MG63 (cell line): ENCODE measurements at regions not wholly inside any gene's neighbourhood (a gene's known extent, or its start where the extent isn't known, plus 50 kb on each side); places are given as distances from the start of the nearest gene placed in this dataset.

Experiments used
- DNase-seq: peaks from one replicate; pipeline ENCODE4 v3.0.0-alpha.2; 2020
- H3K27me3 ChIP-seq: fragments of 250-450 bp; sonication (Bioruptor Pico); 2 replicates; pipeline ENCODE4 v1.5.1; 2020; ENCODE audit warnings: mild to moderate bottlenecking, moderate library complexity
- H3K36me3 ChIP-seq: fragments of 250-450 bp; sonication (Bioruptor Pico); 2 replicates; pipeline ENCODE4 v1.5.1; 2020; ENCODE audit warnings: mild to moderate bottlenecking, moderate library complexity
- H3K4me3 ChIP-seq: fragments of 250-450 bp; sonication (Bioruptor Pico); 2 replicates; pipeline ENCODE4 v1.5.1; 2020; ENCODE audit warnings: mild to moderate bottlenecking, moderate library complexity
- H3K9me3 ChIP-seq: fragments of 250-450 bp; sonication (Bioruptor Pico); 2 replicates; pipeline ENCODE4 v1.5.1; 2020; ENCODE audit warnings: mild to moderate bottlenecking, moderate library complexity

DNA sequence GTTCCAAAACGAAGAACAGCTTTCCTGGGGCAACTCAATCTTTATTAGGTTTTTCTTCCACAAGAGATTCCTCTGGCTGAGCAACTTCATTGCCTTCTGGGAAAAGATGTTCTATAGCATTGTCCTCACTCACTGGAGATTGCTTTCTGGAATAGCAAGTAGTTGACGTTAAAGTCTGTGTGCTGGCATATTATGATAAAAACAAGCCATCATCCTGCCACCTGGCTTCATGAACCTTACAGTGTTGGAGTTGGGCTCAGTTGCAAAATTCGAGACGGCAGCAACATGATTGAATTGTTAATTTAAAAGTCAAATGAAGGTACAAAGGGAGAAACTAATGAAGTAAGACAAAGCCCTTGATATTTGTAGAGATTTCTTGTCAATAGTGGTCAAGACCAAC is 140.5 kb upstream of the PEX5L start:
- Histone ChIP-seq H3K9me3 (no peaks in the 10 kb centered on the region), H3K27me3 (no peaks in the 10 kb centered on the region), H3K4me3 (no peak overlapping the region), H3K36me3 (no peaks in the 10 kb centered on the region)
- DNase-seq: no peak

DNA sequence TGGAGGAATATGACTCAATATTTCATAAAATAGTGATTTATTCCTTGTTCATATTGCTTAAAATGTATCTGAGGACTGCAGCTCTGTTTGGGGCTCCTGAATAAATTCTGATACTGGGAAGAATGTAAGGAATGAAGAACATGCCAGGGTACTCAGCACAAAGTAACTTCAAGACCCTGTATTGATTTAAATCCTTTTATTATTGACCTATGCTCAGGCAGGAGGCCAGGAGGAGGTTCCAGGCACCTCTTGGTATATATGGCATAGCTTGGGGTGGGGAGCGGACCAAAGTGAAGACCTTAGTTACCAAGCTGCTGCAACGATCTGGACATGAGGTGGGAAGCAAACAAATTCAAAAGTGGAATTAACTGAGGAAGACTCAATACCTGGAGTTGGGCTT is 142.8 kb upstream of the PEX5L start:
- Histone ChIP-seq H3K9me3 (no peaks in the 10 kb centered on the region), H3K36me3 (no peaks in the 10 kb centered on the region), H3K27me3 (no peaks in the 10 kb centered on the region), H3K4me3 (no peak overlapping the region)
- no peak for DNase-seq

GRCh38 chr3:180180795-180181194 is 144.1 kb upstream of the PEX5L start:
- H3K9me3 ChIP-seq: no peaks in the 10 kb centered on the region
- no peak for DNase-seq

GRCh38 chr3:180181387-180181786 is 144.7 kb upstream of the PEX5L start:
- Histone ChIP-seq H3K9me3 (no peaks in the 10 kb centered on the region), H3K36me3 (no peaks in the 10 kb centered on the region), H3K4me3 (no peak overlapping the region), H3K27me3 (no peaks in the 10 kb centered on the region)
- no peak for DNase-seq

More at GRCh38 chr3:180180795-180181194, 144.1 kb upstream of the PEX5L start:
- no peak overlapping the region for H3K4me3 ChIP-seq
- no peaks in the 10 kb centered on the region for H3K27me3 ChIP-seq
- H3K36me3 ChIP-seq: no peaks in the 10 kb centered on the region

GRCh38 chr3:180183346-180183745 is 146.6 kb upstream of the PEX5L start:
- no peak for DNase-seq
- H3K9me3 ChIP-seq: no peaks in the 10 kb centered on the region
- no peaks in the 10 kb centered on the region for H3K36me3 ChIP-seq
- no peaks in the 10 kb centered on the region for H3K27me3 ChIP-seq
- no peak overlapping the region for H3K4me3 ChIP-seq

GRCh38 chr3:180184816-180185215 is 148.1 kb upstream of the PEX5L start:
- DNase-seq: no peak
- Histone ChIP-seq H3K36me3 (no peaks in the 10 kb centered on the region), H3K4me3 (no peak overlapping the region), H3K27me3 (no peaks in the 10 kb centered on the region), H3K9me3 (no peaks in the 10 kb centered on the region)

- Histone ChIP-seq H3K36me3 (no peaks in the 10 kb centered on the region), H3K4me3 (no peak overlapping the region), H3K27me3 (no peaks in the 10 kb centered on the region), H3K9me3 (no peaks in the 10 kb centered on the region)
- no peak for DNase-seq
Observed at GRCh38 chr3:180185650-180186049, 148.9 kb upstream of the PEX5L start.

DNA sequence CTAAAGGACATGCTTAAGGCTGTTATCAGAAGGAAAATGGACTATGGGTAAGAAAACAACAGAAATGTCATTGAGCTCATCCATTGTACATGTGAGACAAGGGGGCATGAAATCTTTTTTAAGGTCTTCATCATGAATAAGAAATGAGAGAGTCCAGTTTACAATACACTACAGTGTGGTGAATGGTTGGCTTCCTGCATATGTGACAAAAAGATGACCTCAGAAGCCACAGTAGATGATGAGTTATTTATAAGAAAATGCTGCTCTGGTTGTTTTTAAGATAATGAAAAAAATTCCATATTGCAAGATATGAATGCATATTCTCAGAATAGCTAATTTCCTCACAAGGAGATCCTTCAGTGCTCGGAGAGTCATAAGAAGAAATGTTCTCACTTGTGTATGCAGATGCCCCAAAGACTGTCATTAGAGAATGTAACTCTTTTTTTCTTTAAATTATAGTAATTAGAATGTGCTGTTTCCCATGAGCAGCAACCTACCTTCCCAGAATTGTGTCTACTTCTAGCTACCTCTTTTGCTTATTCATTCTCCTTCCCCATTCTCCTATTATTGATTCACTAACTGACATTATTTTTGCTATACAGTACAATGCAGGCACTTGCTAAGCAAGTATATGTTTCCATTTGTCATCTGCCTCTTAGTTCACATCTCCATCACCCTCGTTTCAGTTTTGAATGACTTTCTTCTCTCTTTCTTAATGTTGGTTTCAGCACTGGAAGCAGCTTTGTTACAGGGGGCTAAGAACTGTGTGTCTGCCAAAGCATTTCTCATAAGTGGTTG is 152.0 kb upstream of the PEX5L start:
- Histone ChIP-seq H3K36me3 (no peaks in the 10 kb centered on the region), H3K4me3 (no peak overlapping the region), H3K9me3 (no peaks in the 10 kb centered on the region), H3K27me3 (no peaks in the 10 kb centered on the region)
- DNase-seq: no peak

DNA sequence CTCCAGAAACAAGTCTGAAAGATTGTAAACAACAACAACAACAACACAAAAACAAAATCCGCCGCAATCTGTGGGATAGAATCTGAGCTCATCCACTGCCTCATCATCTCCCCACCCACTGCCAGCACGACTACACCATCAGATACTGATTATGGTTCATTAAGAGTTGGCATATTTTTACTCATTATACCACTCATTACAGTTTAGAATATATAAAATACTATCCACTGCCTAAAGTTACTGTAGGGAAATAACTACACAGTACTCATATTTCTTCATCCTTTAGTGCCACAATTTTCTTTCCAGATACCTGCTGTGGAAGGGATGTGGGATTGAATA is 152.5 kb upstream of the PEX5L start:
- no peaks in the 10 kb centered on the region for H3K27me3 ChIP-seq
- H3K36me3 ChIP-seq: no peaks in the 10 kb centered on the region
- no peak for DNase-seq
- H3K4me3 ChIP-seq: no peak overlapping the region
- H3K9me3 ChIP-seq: no peaks in the 10 kb centered on the region

DNA sequence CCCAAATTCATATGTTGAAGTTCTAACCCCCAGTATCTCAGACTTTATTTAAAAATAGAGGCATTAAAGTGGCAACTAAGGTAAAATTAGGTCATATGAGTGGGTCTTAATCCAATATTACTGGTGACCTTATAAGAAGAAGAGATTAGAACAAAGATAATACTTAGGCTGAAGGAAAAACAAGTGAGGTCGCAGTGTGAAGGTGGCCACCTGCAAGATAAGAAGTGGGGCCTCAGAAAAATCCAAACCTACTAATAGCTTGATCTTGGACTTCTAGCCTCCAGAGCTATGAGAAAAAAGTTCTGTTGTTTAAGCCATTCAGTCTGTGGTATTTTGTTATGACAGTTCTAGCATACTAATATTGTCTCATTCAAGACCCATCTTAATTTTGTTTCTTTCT is 159.9 kb upstream of the PEX5L start:
- no peaks in the 10 kb centered on the region for H3K27me3 ChIP-seq
- H3K4me3 ChIP-seq: no peak overlapping the region
- DNase-seq: no peak
- no peaks in the 10 kb centered on the region for H3K9me3 ChIP-seq
- no peaks in the 10 kb centered on the region for H3K36me3 ChIP-seq

DNA sequence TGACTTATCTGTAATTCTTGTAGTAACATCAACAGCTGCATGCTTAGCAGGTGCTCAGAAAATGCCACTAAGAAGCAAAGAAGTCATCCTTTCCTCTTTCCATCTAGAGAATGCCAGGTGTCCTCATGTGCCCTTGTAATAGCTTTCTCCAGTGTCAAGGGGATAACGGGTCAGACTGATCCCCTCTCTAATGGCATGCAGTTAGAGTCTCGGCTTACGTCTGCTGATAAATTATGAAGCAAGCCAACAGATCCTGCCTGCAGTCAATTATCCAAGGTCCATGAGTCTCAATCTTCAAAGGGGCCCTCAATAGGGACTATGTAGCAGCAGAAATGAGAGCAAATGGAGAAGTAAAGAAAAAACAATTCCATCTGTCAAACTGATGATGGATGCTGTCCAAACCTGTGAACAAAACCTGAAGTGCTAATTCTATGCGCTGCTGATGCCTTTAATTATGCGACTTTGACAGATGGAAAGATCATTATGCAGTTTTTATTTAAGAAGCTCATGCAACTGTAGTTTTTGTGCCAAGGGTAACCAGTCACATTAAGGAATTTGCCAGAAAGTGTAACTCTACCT is 162.8 kb upstream of the PEX5L start:
- H3K36me3 ChIP-seq: no peaks in the 10 kb centered on the region
- no peak overlapping the region for H3K4me3 ChIP-seq
- no peaks in the 10 kb centered on the region for H3K27me3 ChIP-seq
- DNase-seq: no peak
- no peaks in the 10 kb centered on the region for H3K9me3 ChIP-seq

DNA sequence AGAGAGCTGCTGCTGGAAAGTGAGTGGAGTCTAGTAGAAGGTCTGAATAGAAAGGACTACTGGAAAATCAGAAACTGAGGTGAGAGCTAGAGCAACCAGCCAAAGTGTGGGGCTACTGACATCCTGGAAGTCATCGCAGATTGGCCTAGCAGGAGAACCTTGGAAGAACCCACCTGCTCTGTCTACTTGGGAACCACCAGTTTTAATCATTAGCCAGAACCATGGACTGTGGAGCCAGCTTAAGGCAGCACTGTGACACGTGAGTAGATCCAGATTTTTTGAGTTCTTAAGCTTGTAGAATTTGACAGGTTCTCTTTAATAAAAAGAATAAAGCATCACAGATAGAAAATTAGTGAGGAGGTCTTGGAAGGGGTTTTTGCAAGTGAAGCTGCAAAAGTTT is 179.1 kb upstream of the PEX5L start:
- Histone ChIP-seq H3K9me3 (peaks cover 3% of the 10 kb centered on the region), H3K36me3 (no peaks in the 10 kb centered on the region), H3K27me3 (no peaks in the 10 kb centered on the region), H3K4me3 (no peak overlapping the region)
- no peak for DNase-seq

DNA sequence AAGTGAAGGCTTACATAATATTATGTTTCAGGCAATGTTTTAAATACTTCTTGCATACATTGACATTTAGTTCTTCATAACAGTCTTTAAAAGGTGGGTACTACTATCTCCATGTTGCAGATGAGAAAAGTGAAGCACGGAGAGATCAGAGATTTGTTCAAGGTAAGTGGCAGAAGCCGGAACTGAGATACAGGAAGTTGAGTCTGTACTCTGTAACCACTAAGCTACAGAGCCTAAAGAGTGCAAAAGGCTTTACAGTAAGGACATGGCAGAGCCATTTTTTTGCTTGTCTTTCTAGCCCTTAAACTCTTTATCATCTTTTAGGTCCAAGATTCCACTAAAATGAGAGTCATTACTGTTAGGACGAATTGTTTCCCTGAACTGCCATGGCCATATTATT is 186.5 kb upstream of the PEX5L start:
- no peak overlapping the region for H3K4me3 ChIP-seq
- H3K27me3 ChIP-seq: no peaks in the 10 kb centered on the region
- H3K36me3 ChIP-seq: no peaks in the 10 kb centered on the region
- no peak for DNase-seq
- peaks cover 2% of the 10 kb centered on the region for H3K9me3 ChIP-seq

DNA sequence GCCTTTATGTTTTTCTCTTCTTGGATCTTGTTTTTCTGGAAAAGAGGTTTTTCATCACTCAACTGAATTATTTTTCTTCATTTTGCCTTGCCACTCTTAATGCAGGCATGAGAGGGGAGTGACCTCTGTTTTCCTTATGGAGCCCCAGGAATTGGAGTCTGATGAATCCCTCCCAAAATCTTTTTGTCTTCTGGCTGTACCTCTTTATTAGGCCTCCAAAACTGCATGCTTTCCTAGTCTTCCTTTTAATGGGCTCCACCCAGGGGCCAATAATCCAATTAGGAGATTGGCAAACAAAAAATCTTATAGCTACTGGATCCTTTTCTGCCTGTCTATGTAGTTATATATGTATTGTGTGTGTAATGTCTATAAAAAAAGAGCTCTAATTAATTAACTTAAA is 192.4 kb upstream of the PEX5L start:
- Histone ChIP-seq H3K36me3 (no peaks in the 10 kb centered on the region), H3K4me3 (no peak overlapping the region), H3K27me3 (no peaks in the 10 kb centered on the region), H3K9me3 (peaks cover 27% of the 10 kb centered on the region)
- DNase-seq: no peak

GRCh38 chr3:180239939-180240338 is 203.2 kb upstream of the PEX5L start:
- H3K27me3 ChIP-seq: no peaks in the 10 kb centered on the region
- no peak overlapping the region for H3K4me3 ChIP-seq
- no peak for DNase-seq
- H3K36me3 ChIP-seq: no peaks in the 10 kb centered on the region
- peaks cover 2% of the 10 kb centered on the region; the same call in 1 of the 2 replicates for H3K9me3 ChIP-seq

DNA sequence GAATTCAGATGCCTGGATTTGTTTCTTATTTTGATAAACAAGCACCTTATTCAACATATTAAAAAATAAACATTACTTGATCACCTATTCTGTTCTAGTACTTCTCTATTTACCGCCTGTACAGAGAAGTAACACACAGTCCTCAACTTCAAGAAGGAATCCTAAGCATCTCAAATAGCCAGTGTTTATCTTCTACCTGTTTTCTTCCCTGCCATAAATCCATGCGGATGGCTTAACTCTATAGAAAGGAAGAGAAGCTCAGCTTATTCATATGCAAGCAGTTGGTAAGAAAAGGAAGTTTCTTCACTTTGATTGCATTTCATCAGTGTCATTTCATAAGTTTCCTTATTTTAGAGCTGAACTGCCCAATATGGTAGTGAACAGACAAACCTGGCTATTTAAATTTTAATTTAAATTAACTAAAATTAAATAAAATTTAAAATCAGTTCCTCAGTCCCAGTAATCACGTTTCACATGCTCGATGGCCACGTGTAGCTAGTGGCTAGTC is 210.0 kb upstream of the PEX5L start:
- Histone ChIP-seq H3K36me3 (no peaks in the 10 kb centered on the region), H3K4me3 (no peak overlapping the region), H3K9me3 (no peaks in the 10 kb centered on the region), H3K27me3 (no peaks in the 10 kb centered on the region)
- DNase-seq: no peak

DNA sequence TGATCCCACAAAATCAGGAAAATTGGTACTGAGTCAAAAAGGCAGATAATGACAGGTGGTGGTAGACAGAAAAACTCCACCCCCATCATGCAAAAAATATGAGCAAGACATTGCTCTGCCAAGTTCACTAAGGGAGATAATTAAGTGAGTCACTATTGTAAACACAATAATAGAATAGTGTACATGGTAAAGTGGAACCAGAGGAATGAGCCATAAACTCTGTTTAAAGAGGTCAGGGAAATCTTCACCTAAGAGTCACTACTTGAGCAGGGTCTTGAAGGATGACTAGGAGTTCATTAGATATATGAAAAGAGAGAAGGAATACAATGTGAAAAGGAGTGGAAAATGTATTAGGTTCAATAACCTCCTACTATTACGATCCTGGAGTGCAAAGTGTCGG is 213.4 kb upstream of the PEX5L start:
- peak; percentile 41 for DNase-seq
- H3K4me3 ChIP-seq: no peak overlapping the region
- no peaks in the 10 kb centered on the region for H3K36me3 ChIP-seq

DNA sequence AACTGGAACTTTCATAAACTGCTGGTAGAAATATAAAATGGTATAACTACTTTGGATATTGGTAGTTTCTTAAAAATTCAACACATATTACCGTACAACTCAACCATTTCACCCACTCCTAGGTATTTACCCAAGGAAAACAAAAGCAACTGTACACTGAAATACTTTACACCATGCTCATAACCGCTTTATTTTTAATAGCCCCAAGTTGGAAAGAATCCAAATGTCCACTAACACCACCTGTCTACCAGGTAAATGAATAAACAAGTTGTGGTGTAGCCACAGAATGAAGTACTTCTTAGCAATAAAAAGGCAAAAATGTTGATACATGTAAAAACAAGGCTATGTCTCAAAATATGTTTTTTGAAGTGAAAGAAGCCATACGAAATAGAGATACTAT is 215.9 kb upstream of the PEX5L start:
- no peak overlapping the region for H3K4me3 ChIP-seq
- no peaks in the 10 kb centered on the region for H3K27me3 ChIP-seq
- no peak for DNase-seq
- H3K36me3 ChIP-seq: no peaks in the 10 kb centered on the region
- no peaks in the 10 kb centered on the region for H3K9me3 ChIP-seq

More for the DNA sequence above, 213.4 kb upstream of the PEX5L start:
- H3K27me3 ChIP-seq: no peaks in the 10 kb centered on the region
- H3K9me3 ChIP-seq: no peaks in the 10 kb centered on the region
